GM12864 (cell line): ENCODE measurements at regions not wholly inside any gene's neighbourhood (a gene's known extent, or its start where the extent isn't known, plus 50 kb on each side); places are given as distances from the start of the nearest gene placed in this dataset.

ENCODE experiments used
- DNase-seq: peaks from one replicate; pipeline ENCODE4 v3.0.0-alpha.2; 2011; ENCODE audit warnings: low read depth
- H3K4me3 ChIP-seq: 2 replicates; pipeline ENCODE4 v1.5.1; 2011; ENCODE audit warnings: mild to moderate bottlenecking, low read depth, low read length, control low read depth
- TF ChIP-seq, protein P1 (sequence below): IDR thresholded peaks from 2 replicates; pipeline ENCODE4 v1.5.1; 2011; ENCODE audit warnings: low read depth, mild to moderate bottlenecking, moderate library complexity, low read length, control low read depth, inconsistent platforms; ENCODE audit errors: missing control alignments

DNA sequence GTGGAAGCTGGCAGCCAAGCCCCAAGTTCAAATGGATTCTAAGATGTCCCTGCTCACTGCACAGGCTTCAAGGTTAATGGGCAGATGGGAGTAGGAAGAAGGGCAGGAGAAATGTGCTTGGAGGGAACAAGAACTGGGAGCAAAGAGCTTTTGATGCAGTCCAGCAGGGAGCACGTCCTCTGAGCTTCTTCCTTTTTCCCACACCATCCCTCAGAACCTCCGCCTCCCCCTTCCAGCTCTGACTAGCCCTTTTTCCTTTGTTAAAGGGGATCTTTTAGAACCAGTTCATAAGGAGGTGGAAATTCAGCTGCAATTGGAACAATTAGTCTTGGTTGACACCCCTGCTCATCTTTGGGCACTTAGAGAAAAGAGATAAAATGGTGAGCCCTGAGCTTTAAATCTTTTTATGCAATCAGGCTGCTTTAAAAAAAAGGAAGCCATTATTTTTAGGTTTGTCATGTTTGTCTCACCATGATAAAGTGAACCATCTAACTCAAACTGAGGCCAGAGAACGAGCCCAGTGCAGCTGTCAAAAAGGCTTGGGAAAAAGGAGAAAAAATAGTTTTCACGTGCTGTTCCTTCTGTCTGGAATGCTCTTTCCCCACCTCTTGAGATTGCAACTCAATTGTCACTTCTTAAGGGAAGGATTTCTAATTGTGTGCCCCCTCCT lies 135.8 kb upstream of the IL1RAPL2 start:
- TF ChIP-seq, protein P1, sequence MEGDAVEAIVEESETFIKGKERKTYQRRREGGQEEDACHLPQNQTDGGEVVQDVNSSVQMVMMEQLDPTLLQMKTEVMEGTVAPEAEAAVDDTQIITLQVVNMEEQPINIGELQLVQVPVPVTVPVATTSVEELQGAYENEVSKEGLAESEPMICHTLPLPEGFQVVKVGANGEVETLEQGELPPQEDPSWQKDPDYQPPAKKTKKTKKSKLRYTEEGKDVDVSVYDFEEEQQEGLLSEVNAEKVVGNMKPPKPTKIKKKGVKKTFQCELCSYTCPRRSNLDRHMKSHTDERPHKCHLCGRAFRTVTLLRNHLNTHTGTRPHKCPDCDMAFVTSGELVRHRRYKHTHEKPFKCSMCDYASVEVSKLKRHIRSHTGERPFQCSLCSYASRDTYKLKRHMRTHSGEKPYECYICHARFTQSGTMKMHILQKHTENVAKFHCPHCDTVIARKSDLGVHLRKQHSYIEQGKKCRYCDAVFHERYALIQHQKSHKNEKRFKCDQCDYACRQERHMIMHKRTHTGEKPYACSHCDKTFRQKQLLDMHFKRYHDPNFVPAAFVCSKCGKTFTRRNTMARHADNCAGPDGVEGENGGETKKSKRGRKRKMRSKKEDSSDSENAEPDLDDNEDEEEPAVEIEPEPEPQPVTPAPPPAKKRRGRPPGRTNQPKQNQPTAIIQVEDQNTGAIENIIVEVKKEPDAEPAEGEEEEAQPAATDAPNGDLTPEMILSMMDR, result no peak
- DNase-seq, result no peak
- no peak overlapping the region for H3K4me3 ChIP-seq

DNA sequence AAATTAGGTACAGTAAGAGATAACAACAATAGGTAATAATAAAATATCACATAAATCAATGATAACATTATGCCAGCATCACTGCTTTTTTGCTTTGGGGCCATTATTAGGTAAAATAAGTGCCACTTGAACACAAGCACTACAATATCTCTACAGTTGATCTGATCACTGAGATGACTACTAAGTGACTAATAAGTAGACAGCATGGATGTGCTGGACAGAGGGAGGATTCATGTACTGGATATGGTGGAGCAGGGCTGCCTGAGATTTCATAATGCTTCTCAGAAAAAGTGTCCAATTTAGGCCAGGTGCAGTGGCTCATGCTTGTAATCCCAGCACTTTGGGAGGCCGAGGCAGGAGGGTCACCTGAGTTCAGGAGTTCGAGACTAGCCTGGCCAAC lies 137.8 kb upstream of the IL1RAPL2 start:
- DNase-seq, result no peak
- no peak overlapping the region for H3K4me3 ChIP-seq
- TF ChIP-seq, protein P1, result no peak

DNA sequence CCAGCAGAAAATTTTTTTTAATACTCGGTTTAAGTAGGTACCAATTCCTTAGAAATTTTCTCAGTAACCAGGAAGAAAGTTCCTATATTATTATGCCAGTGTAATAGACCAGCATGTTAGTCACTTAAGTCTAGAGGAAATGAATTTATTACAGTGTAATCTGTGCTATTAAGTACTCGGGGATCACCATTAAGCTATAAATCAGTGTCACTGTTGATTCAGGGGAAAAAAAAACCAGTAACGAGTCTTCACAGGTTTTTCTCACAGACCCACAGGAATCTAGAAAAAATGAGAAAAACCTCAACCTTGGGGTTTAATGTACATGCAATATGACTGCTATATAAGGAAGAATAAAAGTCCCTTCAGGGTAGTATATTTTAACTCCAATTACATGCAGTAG lies 138.3 kb upstream of the IL1RAPL2 start:
- DNase-seq, result no peak
- TF ChIP-seq, protein P1, result no peak

DNA sequence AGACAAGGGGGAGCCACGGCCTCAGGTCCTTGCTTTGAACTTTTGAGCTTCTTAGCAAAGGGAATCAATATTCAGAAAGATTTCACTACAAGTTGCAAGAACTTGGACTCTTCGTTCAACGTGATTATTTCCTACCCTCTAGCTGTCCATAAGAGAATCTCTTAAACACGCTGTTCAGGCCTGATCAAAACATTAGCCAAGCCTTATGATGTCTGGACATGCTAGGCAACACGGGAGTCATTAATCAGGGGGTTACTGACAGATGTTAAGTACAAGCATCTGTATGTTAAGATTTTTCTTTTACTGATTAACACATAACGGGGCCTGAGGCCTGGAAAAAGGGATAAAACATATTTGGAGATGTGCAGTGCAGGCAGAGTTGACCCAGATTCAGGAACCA lies 138.9 kb upstream of the IL1RAPL2 start:
- DNase-seq, result no peak
- TF ChIP-seq, protein P1, result no peak
- H3K4me3 ChIP-seq, result no peak overlapping the region

More for the DNA sequence above, 138.3 kb upstream of the IL1RAPL2 start:
- H3K4me3 ChIP-seq, result no peak overlapping the region

DNA sequence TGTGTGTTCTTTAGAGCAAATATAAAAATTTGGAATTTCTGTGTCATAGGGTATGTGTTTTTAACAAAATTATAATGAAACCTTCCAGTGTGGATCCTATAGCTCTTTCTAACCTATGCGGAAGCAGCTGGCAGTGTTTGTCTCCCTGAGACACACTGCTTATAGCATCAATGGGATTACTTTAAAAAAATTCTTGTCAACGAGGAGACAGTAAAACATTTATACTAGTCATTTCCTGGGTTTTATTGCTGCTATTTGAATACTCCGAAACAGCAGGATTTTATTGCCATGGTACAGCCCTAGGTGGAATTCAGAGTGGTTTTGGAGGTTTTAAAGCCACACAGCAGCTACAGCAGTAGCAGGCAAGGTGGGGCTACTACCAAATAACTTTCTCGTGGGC lies 145.1 kb upstream of the IL1RAPL2 start:
- DNase-seq, result no peak
- TF ChIP-seq, protein P1, result no peak
- H3K4me3 ChIP-seq, result no peak overlapping the region

DNA sequence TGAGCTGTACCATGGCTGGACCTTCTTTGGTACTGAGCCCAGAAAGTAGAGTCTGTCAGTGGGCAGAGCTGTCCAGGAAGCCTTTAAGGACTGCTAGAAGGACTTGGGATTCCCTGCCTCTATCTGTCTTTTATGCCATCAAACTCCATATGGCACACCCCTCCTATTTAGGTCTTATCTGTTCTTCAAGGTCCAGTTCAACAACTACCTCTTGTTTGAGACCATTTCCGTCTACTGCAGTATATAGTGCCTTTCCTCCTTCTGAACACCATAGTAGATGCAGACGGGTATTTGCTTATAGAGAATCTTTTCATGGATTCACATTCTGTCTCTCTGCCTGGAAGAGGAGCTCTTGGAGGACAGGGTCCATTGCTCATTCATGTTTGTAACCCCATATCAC lies 146.1 kb upstream of the IL1RAPL2 start:
- DNase-seq, result no peak
- TF ChIP-seq, protein P1, result no peak
- no peak overlapping the region for H3K4me3 ChIP-seq

DNA sequence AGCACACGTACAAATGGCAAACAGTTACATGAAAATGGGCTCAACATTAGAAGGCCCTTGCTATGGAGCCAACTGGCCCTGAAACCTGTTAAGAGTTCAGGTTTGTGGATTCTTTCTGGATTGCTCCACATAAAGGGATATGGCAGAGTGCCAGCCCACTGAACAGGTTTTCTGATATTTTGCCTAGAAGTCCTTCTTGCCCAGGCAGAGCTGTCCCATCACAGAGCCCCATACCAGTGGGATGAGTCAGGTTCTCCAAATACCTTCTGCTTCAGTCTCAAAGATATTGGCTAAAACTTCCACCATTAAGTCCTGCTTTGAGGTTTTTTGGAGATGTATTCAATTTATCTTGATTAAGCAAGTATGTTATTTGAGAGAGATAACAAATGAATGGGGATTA lies 146.8 kb upstream of the IL1RAPL2 start:
- no peak for DNase-seq
- TF ChIP-seq, protein P1, result no peak
- H3K4me3 ChIP-seq, result no peak overlapping the region
